ENCODE measurements at regions not wholly inside any gene's neighbourhood (a gene's known extent, or its start where the extent isn't known, plus 50 kb on each side); places are given as distances from the start of the nearest gene placed in this dataset.
"Not testable (repeated sequence)": the region's sequence is repeated elsewhere in the genome, so short reads cannot be mapped to it uniquely, and the experiment has no call there.

DNA sequence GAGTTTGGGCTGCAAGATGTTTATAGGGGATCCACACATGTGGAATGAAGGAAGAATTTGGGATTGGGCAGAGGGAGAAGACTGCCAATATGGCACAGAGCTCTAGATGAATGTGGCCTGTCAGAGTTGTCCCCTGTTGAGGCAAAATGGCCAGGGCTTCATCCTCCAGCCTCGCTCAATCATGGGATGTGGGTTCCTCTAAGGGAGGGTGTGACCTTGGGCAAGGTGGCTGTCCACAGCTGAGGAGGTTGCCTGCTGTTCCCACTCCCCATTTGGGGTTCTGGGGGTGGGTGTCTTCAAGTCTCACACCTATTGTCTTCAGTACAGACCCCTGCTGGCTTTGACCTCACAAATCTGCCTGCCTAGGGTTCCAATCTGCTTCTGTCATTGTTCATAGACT, 121.6 kb upstream of the FAM204A start:
- no peak for DNase-seq

DNA sequence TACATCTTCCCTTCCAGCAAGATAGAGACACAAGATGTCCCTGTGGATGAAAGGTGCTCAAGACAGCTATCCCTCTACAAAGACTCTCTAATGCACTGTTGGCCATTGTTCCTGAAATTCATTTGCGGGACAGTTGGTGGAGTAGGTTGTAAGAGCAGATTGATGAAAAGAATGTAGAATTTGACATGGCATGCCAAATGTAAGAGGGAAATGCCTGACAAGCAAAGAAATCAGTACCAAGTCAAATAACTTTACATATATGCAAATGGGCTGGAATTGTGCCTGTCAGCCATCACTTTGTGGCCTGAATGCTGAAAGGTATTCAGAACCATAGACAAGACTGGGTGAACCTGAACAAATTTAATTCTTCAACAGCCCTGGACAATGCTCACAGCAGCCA, 120.3 kb upstream of the FAM204A start:
- DNase-seq = no peak

GRCh38 chr10:118459642-118460193, 117.6 kb upstream of the FAM204A start:
- peak; percentile 56 for DNase-seq

DNA sequence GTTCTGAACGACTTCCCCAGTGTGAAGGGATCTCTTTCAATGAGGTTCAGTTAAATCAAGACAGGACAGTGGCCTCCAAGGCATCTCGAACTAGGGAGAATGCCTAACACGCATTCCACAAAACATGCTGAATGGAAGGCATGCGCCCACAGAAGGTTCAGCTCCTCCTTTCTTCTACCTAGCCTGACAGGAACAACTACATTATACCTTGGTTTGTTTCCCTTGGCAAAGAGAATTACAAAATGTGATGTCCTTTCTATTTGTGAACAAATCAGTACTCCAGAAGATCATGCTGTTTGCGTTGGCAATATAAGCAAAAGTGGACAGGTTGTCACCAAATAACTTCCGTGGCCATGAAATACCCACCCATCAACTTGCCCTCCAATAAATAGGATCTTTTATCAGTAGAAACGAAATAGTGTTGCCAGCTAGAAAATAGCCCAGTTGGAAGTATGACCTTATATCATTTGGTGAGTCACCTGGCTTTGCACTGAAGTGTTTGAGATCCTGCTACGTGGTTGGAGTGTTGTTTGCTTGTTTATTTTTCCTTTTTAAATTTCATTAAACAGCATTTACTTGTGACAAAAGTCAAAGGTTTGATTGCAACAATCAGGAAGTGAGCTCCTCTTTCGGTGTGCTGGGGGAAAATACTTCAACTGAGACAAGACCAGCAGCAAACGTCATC, 117.0 kb upstream of the FAM204A start:
- no peak for DNase-seq

- DNase-seq = no peak
Measured at GRCh38 chr10:118457824-118458428, 115.8 kb upstream of the FAM204A start.

- no peak for DNase-seq
Measured at GRCh38 chr10:118455181-118455695, 113.1 kb upstream of the FAM204A start.

DNA sequence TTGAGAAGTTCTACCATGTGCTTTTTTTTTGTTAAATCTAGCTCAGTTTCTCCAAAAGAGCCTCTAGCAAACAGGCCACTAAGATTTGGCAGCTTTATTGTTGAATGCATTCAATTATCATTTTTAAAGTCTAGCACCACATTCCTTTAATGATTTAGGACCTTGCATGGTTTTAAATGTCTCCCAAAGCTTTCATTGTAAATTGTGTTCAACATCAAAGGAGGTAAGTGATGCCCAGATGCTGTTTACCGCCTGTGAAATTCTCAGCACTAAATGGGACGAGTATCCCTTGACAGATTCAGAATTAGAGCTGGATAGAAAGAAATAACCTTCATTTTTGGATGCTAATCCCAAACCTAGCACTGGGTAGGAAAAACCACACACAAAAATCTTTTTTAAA, 112.1 kb upstream of the FAM204A start:
- DNase-seq = no peak

- no peak for DNase-seq
Measured at GRCh38 chr10:118452098-118452497, 110.0 kb upstream of the FAM204A start.

DNA sequence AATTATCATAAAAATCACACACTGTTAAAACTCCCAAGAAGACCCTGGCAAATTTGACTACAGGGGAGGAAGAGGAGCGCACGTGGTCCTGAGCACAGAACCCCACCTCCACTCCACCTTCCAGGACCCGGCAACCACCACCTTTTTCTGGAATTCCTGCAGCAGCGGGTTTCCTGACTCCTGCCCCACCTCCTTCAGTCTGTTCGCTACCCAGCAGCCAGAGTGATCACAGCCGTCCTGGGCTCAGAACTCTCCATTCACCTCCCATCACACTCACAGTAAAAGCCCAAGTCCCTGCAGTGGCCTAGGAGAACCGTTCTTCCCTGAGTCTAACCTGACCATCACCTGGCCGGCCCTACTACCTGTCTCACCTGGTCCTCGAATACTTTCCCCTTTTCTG, 107.4 kb upstream of the FAM204A start:
- DNase-seq = no peak

DNA sequence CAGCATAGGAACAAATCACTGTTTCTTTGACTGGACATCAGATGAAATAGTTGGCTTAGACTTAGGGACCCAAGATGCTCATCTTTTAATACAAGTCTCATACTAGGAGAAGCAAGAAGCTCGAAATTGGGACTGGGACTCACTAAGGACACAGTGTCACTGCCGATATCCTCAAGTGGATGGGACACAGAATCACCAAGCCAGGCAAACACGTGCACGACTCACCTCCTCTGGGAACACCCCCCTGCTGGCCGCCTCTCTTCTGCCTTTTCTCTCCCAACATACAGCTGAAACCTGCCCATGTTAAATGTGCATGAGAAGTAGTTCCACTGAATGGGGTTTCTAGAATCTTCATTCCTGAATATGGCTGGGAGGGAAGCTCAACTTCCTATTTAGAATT, 106.6 kb upstream of the FAM204A start:
- no peak for DNase-seq

- no peak for DNase-seq
Measured at GRCh38 chr10:118447478-118448270, 105.5 kb upstream of the FAM204A start.

- DNase-seq = no peak
Measured at GRCh38 chr10:118445535-118445934, 103.4 kb upstream of the FAM204A start.

DNA sequence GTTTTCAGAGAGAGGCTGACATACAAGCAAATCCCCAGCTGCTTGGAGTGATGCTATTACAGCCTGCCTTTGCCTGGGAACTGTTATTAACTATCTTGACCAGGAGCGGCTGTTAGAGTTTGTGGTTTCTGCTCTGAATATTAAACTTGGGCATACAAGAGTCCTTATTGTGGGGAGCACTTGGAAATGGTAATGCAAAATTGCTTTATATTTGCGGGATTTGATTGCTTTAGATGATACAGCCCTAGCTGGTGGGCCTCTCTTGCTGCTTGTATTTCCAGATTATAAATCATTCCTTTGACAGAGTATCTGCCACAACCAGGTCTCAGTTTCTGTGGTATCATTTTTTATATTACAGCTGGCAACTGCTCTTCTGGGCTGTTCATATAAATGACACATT, 101.9 kb upstream of the FAM204A start:
- DNase-seq = no peak

DNA sequence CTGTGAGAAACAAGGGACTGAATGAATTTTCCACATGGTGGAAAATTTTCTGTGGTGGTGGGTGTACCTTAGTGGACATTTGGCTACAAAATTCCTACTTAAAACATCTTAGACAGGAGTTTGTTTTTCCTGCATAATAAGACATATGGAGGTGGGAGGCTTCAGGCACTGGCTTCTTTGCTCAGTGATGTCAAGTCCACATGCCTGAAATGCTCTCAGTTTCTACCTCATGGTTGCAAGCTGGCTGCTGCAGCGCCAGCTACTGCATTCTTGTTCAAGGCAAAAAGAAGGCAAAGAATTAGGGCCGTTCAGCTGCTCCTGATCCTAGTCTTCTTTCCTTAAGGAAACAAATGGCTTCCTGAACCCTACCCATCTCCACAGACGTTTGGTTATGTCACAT, 99.9 kb upstream of the FAM204A start:
- DNase-seq = no peak

- no peak for DNase-seq
Measured at GRCh38 chr10:118439824-118440223, 97.7 kb upstream of the FAM204A start.

- DNase-seq = no peak
Measured at GRCh38 chr10:118436742-118437141, 94.6 kb upstream of the FAM204A start.

DNA sequence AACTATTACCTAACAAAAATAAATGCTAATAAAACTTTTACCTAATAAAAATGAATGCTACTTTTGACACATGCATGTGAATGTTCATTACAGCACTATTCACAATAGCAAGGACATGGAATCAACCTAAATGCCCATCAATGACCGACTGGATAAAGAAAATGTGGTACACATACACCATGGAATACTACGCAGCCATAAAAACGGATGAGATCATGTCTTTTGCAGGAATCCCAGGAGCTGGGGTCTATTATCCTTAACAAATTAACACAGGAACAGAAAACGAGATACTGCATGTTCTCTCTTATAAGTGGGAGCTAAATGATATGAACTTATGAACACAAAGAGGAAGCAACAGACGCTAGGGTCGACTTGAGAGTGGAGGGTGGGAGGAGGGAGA, 88.1 kb upstream of the FAM204A start:
- DNase-seq = no peak

DNA sequence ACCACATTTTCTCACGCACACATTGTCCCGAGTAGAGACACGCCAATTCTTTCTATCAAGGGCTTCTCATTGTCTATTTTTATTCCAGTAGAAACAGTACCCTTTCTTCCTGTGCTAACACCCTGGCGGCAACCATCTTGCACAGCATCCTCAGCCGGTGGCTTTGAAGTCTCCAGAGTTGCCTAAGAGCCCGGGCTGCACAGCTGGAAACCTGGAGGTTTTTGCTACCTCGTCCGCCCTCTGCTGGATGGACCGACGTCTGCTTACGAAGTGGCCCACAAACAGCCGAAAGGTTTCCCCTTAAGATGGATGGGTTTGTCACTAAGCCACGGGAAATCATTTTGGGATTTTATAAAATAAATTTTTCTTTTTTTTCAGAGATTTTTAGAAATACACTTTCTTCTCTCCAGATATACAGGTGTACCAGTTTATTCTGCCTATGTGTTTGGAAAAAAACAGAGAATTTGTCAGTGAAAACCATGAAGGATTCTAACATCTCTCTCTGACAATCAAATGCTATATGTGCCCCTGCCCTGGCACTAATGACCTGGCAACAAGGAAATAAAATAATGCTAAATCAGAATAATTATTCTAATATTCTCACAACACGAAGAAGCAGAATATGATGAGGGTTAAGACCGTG, 81.8 kb upstream of the FAM204A start:
- peak; percentile 63 for DNase-seq

- DNase-seq = no peak
Measured at GRCh38 chr10:118422241-118422640, 80.1 kb upstream of the FAM204A start.

GRCh38 chr10:118420049-118420448, 77.9 kb upstream of the FAM204A start:
- not testable (repeated sequence) for DNase-seq

GRCh38 chr10:118412932-118413331, 70.8 kb upstream of the FAM204A start:
- DNase-seq = no peak

DNA sequence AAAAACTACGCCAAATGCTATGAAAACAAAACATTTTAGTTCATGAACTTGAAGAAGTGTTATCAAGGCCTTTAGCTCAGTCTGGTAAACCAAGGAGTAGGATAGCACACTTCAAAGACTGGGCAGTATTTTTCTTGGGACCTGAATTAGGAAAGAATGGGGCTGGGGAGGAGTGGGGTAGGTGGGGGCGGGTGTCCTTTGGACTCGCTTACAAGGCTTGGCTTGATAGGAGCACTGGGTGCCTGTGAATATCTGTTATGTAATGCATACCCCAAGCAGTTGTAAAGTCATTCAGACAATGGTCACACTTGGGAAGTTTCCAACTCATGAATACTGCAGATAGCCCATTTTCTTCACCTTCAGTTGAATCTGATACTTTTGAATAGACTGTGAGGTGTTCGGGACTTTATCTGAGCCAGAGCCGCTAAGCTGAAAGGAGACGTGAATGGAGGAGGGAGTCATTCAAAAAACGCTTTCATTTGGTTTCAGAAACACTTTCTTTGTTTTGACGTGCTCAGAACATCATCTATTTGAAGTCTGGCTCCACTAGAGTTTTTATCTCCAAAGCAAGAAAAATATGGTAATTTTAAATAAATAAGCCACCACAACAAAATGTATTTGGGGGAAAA, 70.1 kb upstream of the FAM204A start:
- no peak for DNase-seq

DNA sequence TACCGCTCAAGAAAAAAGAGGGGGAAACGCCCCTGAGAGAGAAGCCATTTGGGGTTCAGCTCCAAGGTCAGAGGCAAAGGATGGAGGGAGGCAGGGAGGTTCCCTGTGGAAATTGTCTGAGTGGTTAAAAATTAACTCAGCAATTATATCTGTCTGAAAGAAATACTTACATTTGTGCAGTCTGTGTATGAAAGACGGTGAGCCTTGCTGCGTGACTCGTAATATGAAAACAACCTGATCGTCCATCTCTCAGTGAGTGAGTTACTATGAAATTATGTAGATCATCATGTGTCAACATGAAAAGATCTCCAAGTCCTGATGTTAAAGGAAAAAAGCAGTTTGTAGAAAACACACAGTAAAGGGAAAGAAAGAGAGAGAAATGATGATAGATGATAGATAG, 67.2 kb upstream of the FAM204A start:
- no peak for DNase-seq
